AG09319 (cell line): ENCODE measurements at regions not wholly inside any gene's neighbourhood (a gene's known extent, or its start where the extent isn't known, plus 50 kb on each side); places are given as distances from the start of the nearest gene placed in this dataset.

ENCODE experiments used
- DNase-seq: peaks from one replicate; pipeline ENCODE4 v3.0.0-alpha.2; 2010; ENCODE audit warnings: low read depth; ENCODE audit errors: extremely low read depth
- CTCF ChIP-seq: IDR thresholded peaks from 2 replicates; pipeline ENCODE4 v1.5.1; 2011; ENCODE audit warnings: low read depth, mild to moderate bottlenecking, inconsistent platforms, low read length, moderate library complexity

DNA sequence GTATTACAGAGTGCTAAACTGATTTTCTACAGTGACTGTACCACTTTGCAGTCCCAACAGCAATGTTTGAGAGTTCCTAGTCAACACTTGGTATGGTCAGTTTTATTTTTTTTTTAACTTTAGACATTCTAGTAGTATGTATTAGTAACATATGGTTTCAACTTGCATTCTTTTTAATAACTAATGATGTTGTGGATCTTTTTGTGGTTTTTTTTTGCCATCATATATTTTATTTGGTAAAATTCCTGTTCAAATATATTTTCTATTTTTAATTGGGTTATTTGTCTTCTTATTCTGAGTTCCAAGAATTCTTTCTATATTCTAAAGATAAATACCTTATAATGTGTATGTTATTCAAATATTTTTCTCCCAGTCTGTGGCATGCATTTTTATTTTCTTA lies 189.4 kb upstream of the ECI2 start:
- TF ChIP-seq CTCF = no peak
- no peak for DNase-seq

GRCh38 chr6:4323322-4323721 lies 187.9 kb upstream of the ECI2 start:
- TF ChIP-seq CTCF = no peak
- DNase-seq = no peak

DNA sequence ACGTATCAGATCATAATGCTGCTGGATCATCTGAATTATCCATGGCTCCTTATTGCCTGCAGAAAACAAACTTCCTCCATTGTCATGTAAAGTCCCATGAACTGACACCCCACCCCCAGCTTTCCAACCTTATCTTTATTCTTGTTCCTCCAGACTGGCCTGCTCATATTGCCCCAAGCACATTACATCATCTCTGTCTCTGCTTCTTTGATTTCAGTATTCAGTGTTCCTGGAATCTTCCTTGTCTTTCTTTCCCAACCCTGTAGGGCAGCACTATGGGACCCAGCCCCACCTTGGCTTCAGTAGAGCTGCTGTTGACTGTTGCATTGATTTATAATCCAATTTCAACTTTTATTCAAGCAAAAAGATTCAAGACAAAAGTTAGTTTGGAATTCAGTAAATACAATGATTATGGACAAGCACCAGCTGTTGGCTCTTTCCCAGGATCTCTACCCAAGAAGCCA lies 187.5 kb upstream of the ECI2 start:
- no peak for DNase-seq
- no peak for TF ChIP-seq CTCF

GRCh38 chr6:4322134-4322845 lies 186.9 kb upstream of the ECI2 start:
- DNase-seq = no peak
- no peak for TF ChIP-seq CTCF

- no peak for TF ChIP-seq CTCF
- peak; percentile 82 for DNase-seq
Observed at GRCh38 chr6:4320860-4321259, 185.5 kb upstream of the ECI2 start.

DNA sequence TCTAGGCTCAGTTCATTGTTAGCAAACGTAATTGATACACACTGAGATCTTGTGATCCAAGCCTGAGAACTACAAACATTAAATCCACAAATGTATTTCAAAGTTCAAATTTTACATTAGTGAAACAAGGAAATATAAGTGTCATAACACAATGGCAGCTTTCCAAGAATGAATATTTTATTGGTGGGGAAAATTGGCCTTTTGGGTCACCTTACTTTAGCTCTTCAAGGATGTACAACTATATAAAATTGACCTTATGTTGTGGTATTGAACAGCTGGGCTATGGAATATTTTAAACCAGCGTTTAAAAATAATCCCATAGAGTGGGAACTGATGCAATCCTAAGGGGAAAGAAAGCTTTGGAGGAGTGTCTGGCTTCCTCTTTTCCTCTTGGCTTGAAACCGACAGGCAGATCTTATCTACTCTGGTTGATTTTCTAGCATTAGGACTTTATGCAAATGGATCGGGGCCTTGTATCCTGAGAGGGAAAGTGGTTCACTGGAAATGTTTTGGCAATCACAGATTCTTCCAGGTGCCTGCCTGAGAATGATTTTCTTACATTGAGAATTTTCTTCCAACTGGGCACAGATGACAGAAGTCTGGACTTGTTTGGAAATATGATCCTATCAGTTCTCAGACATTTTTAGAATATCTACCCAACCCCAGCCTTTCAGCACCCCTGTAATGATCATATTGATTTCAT lies 184.8 kb upstream of the ECI2 start:
- DNase-seq = no peak
- TF ChIP-seq CTCF = no peak

DNA sequence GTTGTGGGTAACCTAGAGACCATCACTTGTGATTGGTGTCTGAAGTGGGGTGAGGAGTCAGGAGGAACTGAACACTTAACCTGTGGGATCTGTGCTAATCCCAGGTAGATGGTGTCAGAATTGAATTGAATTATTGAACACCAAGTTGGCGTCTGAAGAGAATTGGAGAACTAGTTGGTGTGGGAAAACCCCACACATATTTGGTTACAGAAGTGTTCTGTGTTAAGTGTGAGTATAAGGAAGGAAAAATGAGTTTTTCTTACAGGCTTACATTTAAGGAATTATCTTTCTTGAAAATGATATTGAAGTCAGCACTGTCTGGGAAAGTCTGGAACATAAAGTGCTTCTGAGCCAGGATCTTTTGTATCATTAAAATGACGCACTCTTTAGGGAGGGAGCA lies 182.9 kb upstream of the ECI2 start:
- no peak for TF ChIP-seq CTCF
- DNase-seq = no peak
